HG03060 (cell line): ENCODE measurements at regions not wholly inside any gene's neighbourhood (a gene's known extent, or its start where the extent isn't known, plus 50 kb on each side); places are given as distances from the start of the nearest gene placed in this dataset.

Experiments used
- ATAC-seq: cut with Tn5 transposase; IDR thresholded peaks from one replicate; pipeline ENCODE4 v1.9.1; 2021; ENCODE audit warnings: low read depth, moderate number of reproducible peaks; ENCODE audit not compliant: unreplicated experiment

GRCh38 chr20:20768202-20768815 lies 55.9 kb upstream of the RALGAPA2 start:
- no peak for ATAC-seq

- ATAC-seq = no peak
These were observed 53.4 kb upstream of the RALGAPA2 start for GRCh38 chr20:20765696-20766365.

- no peak for ATAC-seq
These were observed 51.2 kb upstream of the RALGAPA2 start for GRCh38 chr20:20763650-20764049.
